Fibroblast of lung (primary cell): ENCODE measurements at regions not wholly inside any gene's neighbourhood (a gene's known extent, or its start where the extent isn't known, plus 50 kb on each side); places are given as distances from the start of the nearest gene placed in this dataset.

Source experiments
- DNase-seq, 2 donors: peaks; one replicate each; pipeline versions ENCODE4 v3.0.0 to v3.0.0-alpha.2; 2010; ENCODE audit warnings: low read depth in 2 of 2
- H2AFZ ChIP-seq: 2 replicates; pipeline ENCODE4 v1.5.1; 2012; ENCODE audit warnings: low read length, control low read depth, inconsistent platforms
- H3K27ac ChIP-seq: 2 replicates; pipeline ENCODE4 v1.5.1; 2011; ENCODE audit warnings: low read length, control low read depth; ENCODE audit not compliant: insufficient read depth
- H3K27me3 ChIP-seq: 2 replicates; pipeline ENCODE4 v1.5.1; 2011; ENCODE audit warnings: mild to moderate bottlenecking, low read length; ENCODE audit not compliant: control insufficient read depth, insufficient read depth
- H3K36me3 ChIP-seq: 2 replicates; pipeline ENCODE4 v1.5.1; 2011; ENCODE audit warnings: low read length; ENCODE audit not compliant: control insufficient read depth, insufficient read depth
- H3K4me1 ChIP-seq: 2 replicates; pipeline ENCODE4 v1.5.1; 2011; ENCODE audit warnings: low read length; ENCODE audit not compliant: control insufficient read depth, insufficient read depth; ENCODE audit errors: extremely low read depth
- H3K4me2 ChIP-seq: 2 replicates; pipeline ENCODE4 v1.5.1; 2011; ENCODE audit warnings: low read length, control low read depth; ENCODE audit not compliant: insufficient read depth; ENCODE audit errors: extremely low read depth
- H3K4me3 ChIP-seq, 4 experiments: fragments of 200-600 bp in 1 of 4; sonication (generic) in 1 of 4; replicated peaks in 1 of 4; 2 replicates each; pipeline ENCODE4 v1.5.1; 2011 to 2016; ENCODE audit warnings: low read length in 4 of 4, low read depth in 3 of 4, mild to moderate bottlenecking in 3 of 4, control low read depth in 2 of 4, inconsistent platforms in 1 of 4, mixed read lengths in 1 of 4; ENCODE audit not compliant: insufficient read depth in 1 of 4; ENCODE audit errors: control extremely low read depth in 1 of 4
- H3K79me2 ChIP-seq: 2 replicates; pipeline ENCODE4 v1.5.1; 2012; ENCODE audit warnings: mild to moderate bottlenecking, low read length, inconsistent platforms; ENCODE audit not compliant: control insufficient read depth, insufficient read depth
- H3K9ac ChIP-seq: 2 replicates; pipeline ENCODE4 v1.5.1; 2011; ENCODE audit warnings: mild to moderate bottlenecking, low read length, control low read depth; ENCODE audit not compliant: insufficient read depth
- H3K9me3 ChIP-seq: 2 replicates; pipeline ENCODE4 v1.5.1; 2012; ENCODE audit warnings: low read depth, low read length; ENCODE audit not compliant: control insufficient read depth, insufficient read depth
- H4K20me1 ChIP-seq: 2 replicates; pipeline ENCODE4 v1.5.1; 2011; ENCODE audit warnings: low read length; ENCODE audit not compliant: control insufficient read depth, insufficient read depth; ENCODE audit errors: extremely low read depth
- CTCF ChIP-seq, 2 donors: IDR thresholded peaks in 1 of 2; conservative IDR thresholded peaks in 1 of 2; 1 replicate in 1 of 2; 2 replicates in 1 of 2; pipeline ENCODE4 v1.5.1; 2011 to 2012; ENCODE audit warnings: low read length in 2 of 2, control low read depth in 1 of 2, inconsistent platforms in 1 of 2, low read depth in 1 of 2, mild to moderate bottlenecking in 1 of 2
- EZH2 ChIP-seq: IDR thresholded peaks from 2 replicates; pipeline ENCODE4 v1.5.1; 2012; ENCODE audit warnings: low read length, control low read depth, mild to moderate bottlenecking; ENCODE audit errors: missing control alignments

- H3K36me3 ChIP-seq, result no peaks in the 10 kb centered on the region
- no peaks in the 10 kb centered on the region for H3K27me3 ChIP-seq
- no peaks in the 10 kb centered on the region for H3K4me1 ChIP-seq
- no peak overlapping the region for H3K4me2 ChIP-seq
- TF ChIP-seq EZH2 (no peak), CTCF (conservative IDR thresholded peaks at IDR 0.05 in 1 of 2, IDR thresholded peaks at IDR 0.05 in 1 of 2; ENCODE audit: low read depth in 1 of 2, low read length in 2 of 2) (no peak)
- H3K79me2 ChIP-seq, result no peaks in the 10 kb centered on the region
- no peaks in the 10 kb centered on the region for H3K9me3 ChIP-seq
- no peak overlapping the region for H3K4me3 ChIP-seq
- H3K9ac ChIP-seq, result no peak overlapping the region
- DNase-seq, result no peak
- H3K27ac ChIP-seq, result no peak overlapping the region
- H4K20me1 ChIP-seq, result no peaks in the 10 kb centered on the region
- no peak overlapping the region for H2AFZ ChIP-seq
Observed at GRCh38 chr13:34216256-34216655, 398.3 kb downstream of the RFC3 start.

GRCh38 chr13:34217343-34218025, 399.5 kb downstream of the RFC3 start:
- Histone ChIP-seq H3K36me3 (no peaks in the 10 kb centered on the region), H3K9ac (no peak overlapping the region), H3K4me2 (no peak overlapping the region), H3K4me3 (no peak overlapping the region), H3K9me3 (no peaks in the 10 kb centered on the region), H3K79me2 (no peaks in the 10 kb centered on the region), H4K20me1 (no peaks in the 10 kb centered on the region), H2AFZ (no peak overlapping the region), H3K27ac (no peak overlapping the region), H3K27me3 (no peaks in the 10 kb centered on the region), H3K4me1 (no peaks in the 10 kb centered on the region)
- no peak for TF ChIP-seq EZH2
- no peak for TF ChIP-seq CTCF (conservative IDR thresholded peaks at IDR 0.05 in 1 of 2, IDR thresholded peaks at IDR 0.05 in 1 of 2; ENCODE audit: low read depth in 1 of 2, low read length in 2 of 2)
- no peak for DNase-seq

- Histone ChIP-seq H3K9ac (no peak overlapping the region), H3K9me3 (no peaks in the 10 kb centered on the region), H3K4me2 (no peak overlapping the region), H3K79me2 (no peaks in the 10 kb centered on the region), H3K27me3 (no peaks in the 10 kb centered on the region), H3K4me1 (no peaks in the 10 kb centered on the region), H3K27ac (no peak overlapping the region), H2AFZ (no peak overlapping the region), H3K36me3 (no peaks in the 10 kb centered on the region), H4K20me1 (no peaks in the 10 kb centered on the region), H3K4me3 (no peak overlapping the region)
- TF ChIP-seq CTCF (conservative IDR thresholded peaks at IDR 0.05 in 1 of 2, IDR thresholded peaks at IDR 0.05 in 1 of 2; ENCODE audit: low read depth in 1 of 2, low read length in 2 of 2) (no peak), EZH2 (no peak)
- peak in 1 of 2 donors; percentile 11 for DNase-seq
Observed at GRCh38 chr13:34223984-34224383, 406.0 kb downstream of the RFC3 start.
